Heart right ventricle (tissue), 16 donors: ENCODE measurements at regions not wholly inside any gene's neighbourhood (a gene's known extent, or its start where the extent isn't known, plus 50 kb on each side); places are given as distances from the start of the nearest gene placed in this dataset.

Source experiments
- ATAC-seq, 8 donors: fragments of 200-7000 bp; cut with Tn5 transposase; one replicate each; pipeline ENCODE4 v1.9.1; 2020; ENCODE audit warnings: mild to moderate bottlenecking in 8 of 8, moderate library complexity in 8 of 8, moderate number of reproducible peaks in 1 of 8
- DNase-seq, 2 donors: peaks; one replicate each; pipeline ENCODE4 v3.0.0-alpha.2; 2020
- H3K27ac ChIP-seq, 10 donors: fragments of 200-600 bp; sonication (generic) in 2 of 10; one replicate each; pipeline versions ENCODE4 v1.5.0 to v1.8.0; 2020 to 2022; ENCODE audit warnings: mild to moderate bottlenecking in 3 of 10
- H3K27me3 ChIP-seq, 7 donors: fragments of 200-600 bp; one replicate each; pipeline ENCODE4 v1.8.0; 2021 to 2022; ENCODE audit warnings: mild to moderate bottlenecking in 2 of 7
- H3K36me3 ChIP-seq, 9 donors: fragments of 200-600 bp; sonication (generic) in 1 of 9; one replicate each; pipeline versions ENCODE4 v1.5.0 to v1.8.0; 2020 to 2022; ENCODE audit warnings: mild to moderate bottlenecking in 2 of 9
- H3K4me1 ChIP-seq, 9 donors: fragments of 200-600 bp; sonication (generic) in 1 of 9; one replicate each; pipeline versions ENCODE4 v1.5.0 to v1.8.0; 2020 to 2022; ENCODE audit warnings: mild to moderate bottlenecking in 4 of 9
- H3K4me3 ChIP-seq, 10 donors: fragments of 200-600 bp; sonication (generic) in 2 of 10; one replicate each; pipeline versions ENCODE4 v1.5.0 to v1.8.0; 2020 to 2022; ENCODE audit warnings: mild to moderate bottlenecking in 7 of 10, moderate library complexity in 2 of 10
- H3K9me3 ChIP-seq, 11 donors: fragments of 200-600 bp in 10 of 11; sonication (generic) in 2 of 11; one replicate each; pipeline versions ENCODE4 v1.5.0 to v1.8.0; 2013 to 2022; ENCODE audit warnings: mild to moderate bottlenecking in 2 of 11, control low read depth in 1 of 11, moderate library complexity in 1 of 11
- WGBS, 2 donors: extraction: QIAGEN DNeasy Blood & Tissue Kit; methylation state at CpG; one replicate each; pipeline ENCODE4 v1.1.7; 2013; ENCODE audit warnings: inconsistent platforms in 1 of 2; 5-methylcytosine and 5-hydroxymethylcytosine counted together
- intact Hi-C, 10 donors: fragments of 100-400 bp; cut with DNase I; formaldehyde crosslinking; loops; one replicate each; pipeline versions ENCODE4 v1.11.1 to v1.14.2; 2022
- TF ChIP-seq, protein P1 (sequence below), 9 donors: fragments of 200-600 bp; sonication (generic) in 2 of 9; IDR thresholded peaks; one replicate each; pipeline versions ENCODE4 v1.5.0 to v1.8.0; 2021 to 2022; ENCODE audit warnings: antibody characterized with exemption in 9 of 9, mild to moderate bottlenecking in 5 of 9, moderate library complexity in 1 of 9
- donor health status: Arrhythmogenic right ventricular cardiomyopathy.
- donor health status: ischemic (EF 13 %, LVEDD 7.1; RV severe dilation, severe dysfunction).
- donor health status: healthy with polysubstance abuse.
- donor health status: DM: no; HTN: yes; CAD: no.
- donor health status: DM: no; HTN: no; CAD: no.
- donor health status: ischemic (EF 25% LVEDD 6.9; RV normal size, moderate dysfunction).
- donor health status: ischemic (EF 25% LVEDD 5.7; RV mildly dilated, moderate dysfunction).
- donor health status: healthy.
- donor health status: DM: yes; HTN: yes; CAD: no.
- donor health status: Ischemic cardiomyopathy.
- donor health status: ischemic (EF 35%, LVEDD 5.7; RV mildly dilated, moderate dysfunction).
- donor health status: nonischemic (EF 11% LVEDD 7.7; RV severe dilation, severe dysfunction).
- donor health status: DM: yes; HTN: yes; CAD: no.
- donor health status: PGD.
- donor health status: ischemic (EF 29% LVEDD 5.4; RV normal size, mild dysfunction).
- donor health status: nonischemic (EF 23%, LVEDD 6.1; RV moderate dilation, normal function).

DNA sequence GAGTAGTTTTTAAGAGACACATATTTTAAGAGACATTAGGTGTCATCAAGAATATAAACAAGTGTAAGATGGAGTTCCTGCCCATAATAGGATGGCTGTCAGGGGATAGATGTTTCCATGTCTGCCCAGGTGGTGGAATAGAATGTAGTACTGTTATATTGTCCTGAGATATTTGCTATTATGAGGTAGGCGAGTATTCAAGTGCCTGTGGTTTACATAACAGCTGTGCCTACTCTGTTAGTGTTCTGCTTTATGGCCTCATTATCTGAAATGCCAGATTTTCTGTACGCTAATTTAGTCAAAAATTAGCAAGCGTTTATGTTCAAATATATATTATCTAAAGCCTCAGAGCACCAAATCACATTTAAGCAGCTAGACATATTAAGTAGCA, 360.2 kb upstream of the ROPN1 start:
- H3K4me3 ChIP-seq: no peak overlapping the region
- H3K36me3 ChIP-seq: peaks cover 0 to 26% (median 0%) of the 10 kb centered on the region in 9 donors
- H3K27me3 ChIP-seq: no peaks in the 10 kb centered on the region
- no peaks in the 10 kb centered on the region for H3K4me1 ChIP-seq
- DNase-seq (no peak), ATAC-seq (no peak)
- TF ChIP-seq, protein P1, sequence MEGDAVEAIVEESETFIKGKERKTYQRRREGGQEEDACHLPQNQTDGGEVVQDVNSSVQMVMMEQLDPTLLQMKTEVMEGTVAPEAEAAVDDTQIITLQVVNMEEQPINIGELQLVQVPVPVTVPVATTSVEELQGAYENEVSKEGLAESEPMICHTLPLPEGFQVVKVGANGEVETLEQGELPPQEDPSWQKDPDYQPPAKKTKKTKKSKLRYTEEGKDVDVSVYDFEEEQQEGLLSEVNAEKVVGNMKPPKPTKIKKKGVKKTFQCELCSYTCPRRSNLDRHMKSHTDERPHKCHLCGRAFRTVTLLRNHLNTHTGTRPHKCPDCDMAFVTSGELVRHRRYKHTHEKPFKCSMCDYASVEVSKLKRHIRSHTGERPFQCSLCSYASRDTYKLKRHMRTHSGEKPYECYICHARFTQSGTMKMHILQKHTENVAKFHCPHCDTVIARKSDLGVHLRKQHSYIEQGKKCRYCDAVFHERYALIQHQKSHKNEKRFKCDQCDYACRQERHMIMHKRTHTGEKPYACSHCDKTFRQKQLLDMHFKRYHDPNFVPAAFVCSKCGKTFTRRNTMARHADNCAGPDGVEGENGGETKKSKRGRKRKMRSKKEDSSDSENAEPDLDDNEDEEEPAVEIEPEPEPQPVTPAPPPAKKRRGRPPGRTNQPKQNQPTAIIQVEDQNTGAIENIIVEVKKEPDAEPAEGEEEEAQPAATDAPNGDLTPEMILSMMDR (IDR thresholded peaks at IDR 0.05): no peak
- no peak overlapping the region for H3K27ac ChIP-seq
- no peaks in the 10 kb centered on the region for H3K9me3 ChIP-seq
- intact Hi-C loops: loop anchor here in 8 of 10 donors (2.0 to 10.0 kb wide), 7 partner anchors 115 to 333 kb away; no protein-coding TSS in a partner anchor
- 95 to 97% methylated on average over 3 of the region's 3 CpGs for WGBS, 2 donors

DNA sequence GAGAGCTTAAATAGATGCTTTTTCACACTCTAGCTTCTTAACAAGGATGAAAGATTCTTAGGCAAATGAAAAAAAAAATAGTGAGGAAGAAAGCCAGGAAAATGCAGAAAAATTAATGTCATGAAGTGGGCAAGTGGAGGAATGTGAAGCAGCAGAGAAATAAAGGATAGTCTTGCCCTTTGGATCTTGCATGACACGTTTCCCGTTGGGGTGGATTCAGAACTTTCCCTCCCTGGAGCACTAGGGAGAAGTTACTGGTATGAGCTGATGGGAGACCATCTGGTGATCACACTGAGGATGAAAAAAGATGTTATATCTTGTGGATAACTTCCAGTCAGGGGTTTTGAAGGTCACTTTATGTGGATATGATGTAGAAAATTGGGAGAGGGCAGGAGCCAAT, 361.8 kb upstream of the ROPN1 start:
- Histone ChIP-seq H3K4me3 (no peak overlapping the region), H3K36me3 (peaks cover 0 to 11% (median 0%) of the 10 kb centered on the region in 9 donors), H3K4me1 (no peaks in the 10 kb centered on the region), H3K9me3 (no peaks in the 10 kb centered on the region), H3K27me3 (no peaks in the 10 kb centered on the region), H3K27ac (no peak overlapping the region)
- no peak for DNase-seq
- no peak for ATAC-seq
- 94 to 96% methylated on average over 2 of the region's 2 CpGs for WGBS, 2 donors
- TF ChIP-seq, protein P1 (IDR thresholded peaks at IDR 0.05): no peak
- intact Hi-C loops: loop anchor here in 9 of 10 donors (2.0 to 10.0 kb wide), 7 partner anchors 114 to 331 kb away; no protein-coding TSS in a partner anchor

DNA sequence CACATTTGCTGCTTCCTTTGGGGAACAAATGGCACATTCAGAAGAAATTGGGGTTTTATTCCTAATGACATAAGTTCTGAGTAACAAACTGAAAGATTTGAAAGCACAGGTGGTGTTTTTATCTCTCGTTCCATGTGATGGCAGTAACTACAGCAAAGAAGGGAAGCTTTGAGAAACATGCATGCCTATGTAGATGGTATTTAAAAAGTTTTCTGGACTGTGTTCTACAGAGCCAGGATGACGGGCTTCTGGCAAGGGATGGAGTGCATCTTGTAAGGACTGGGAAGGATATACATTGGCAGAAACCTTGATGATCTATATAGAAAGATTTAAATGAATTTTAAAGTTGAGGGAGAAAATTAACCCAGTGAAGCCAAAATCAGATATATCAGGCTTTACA, 362.2 kb upstream of the ROPN1 start:
- H3K4me1 ChIP-seq: no peaks in the 10 kb centered on the region
- peaks cover 0 to 8% (median 0%) of the 10 kb centered on the region in 9 donors for H3K36me3 ChIP-seq
- H3K27ac ChIP-seq: no peak overlapping the region
- no peak overlapping the region for H3K4me3 ChIP-seq
- H3K9me3 ChIP-seq: no peaks in the 10 kb centered on the region
- 88 to 93% methylated on average over 2 of the region's 2 CpGs for WGBS, 2 donors
- no peak for ATAC-seq
- TF ChIP-seq, protein P1 (IDR thresholded peaks at IDR 0.05): no peak
- H3K27me3 ChIP-seq: no peaks in the 10 kb centered on the region
- intact Hi-C loops: loop anchor here in 8 of 10 donors (2.0 to 10.0 kb wide), 6 partner anchors 113 to 331 kb away; no protein-coding TSS in a partner anchor
- DNase-seq: no peak

DNA sequence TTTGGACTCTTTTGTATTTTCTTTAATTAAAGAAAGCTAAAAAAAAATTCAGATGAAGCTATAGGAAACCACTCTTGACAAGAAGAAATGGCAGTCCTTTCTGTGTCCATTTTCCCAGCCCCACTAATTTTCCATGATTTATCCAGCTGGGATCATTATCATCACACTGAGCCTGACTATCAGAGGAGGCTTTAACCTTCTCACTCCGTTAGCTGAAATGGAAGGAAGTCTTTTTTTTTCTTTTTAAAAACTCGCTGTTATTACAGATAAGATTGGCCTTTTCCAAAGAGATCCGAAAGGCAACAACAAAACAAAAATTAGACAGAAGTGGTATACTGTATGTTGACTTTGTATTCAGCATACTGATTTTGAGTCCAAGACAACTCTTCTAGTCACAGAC, 366.2 kb upstream of the ROPN1 start:
- no peak for DNase-seq
- Histone ChIP-seq H3K27ac (no peak overlapping the region), H3K36me3 (no peaks in the 10 kb centered on the region), H3K9me3 (no peaks in the 10 kb centered on the region), H3K4me1 (peaks cover 0 to 11% (median 0%) of the 10 kb centered on the region in 9 donors), H3K27me3 (no peaks in the 10 kb centered on the region), H3K4me3 (no peak overlapping the region)
- no peak for ATAC-seq
- WGBS, 2 donors: 85% methylated on average over 3 of the region's 3 CpGs
- TF ChIP-seq, protein P1 (IDR thresholded peaks at IDR 0.05): no peak
- intact Hi-C loops: loop anchor here in 4 of 10 donors (10.0 kb wide), 2 partner anchors 197 to 327 kb away; no protein-coding TSS in a partner anchor
